IMR-90 (cell line): ENCODE measurements at regions not wholly inside any gene's neighbourhood (a gene's known extent, or its start where the extent isn't known, plus 50 kb on each side); places are given as distances from the start of the nearest gene placed in this dataset.

ENCODE experiments used
- ATAC-seq: fragments of 200-7000 bp; cut with Tn5 transposase; 2 replicates; pipeline ENCODE4 v1.9.1; 2020; ENCODE audit warnings: low read depth, mild to moderate bottlenecking, moderate library complexity
- BruUV-seq: library from RNA; stranded (reverse); fragments of 400-500 nt; replicated peaks from 2 replicates; lab custom pipeline; 2021; lab: Mats Ljungman, UMichigan
- CTCF ChIA-PET: fragments of 300-600 bp; formaldehyde crosslinking; extraction: SDS; loops from one replicate; lab custom pipeline; 2021; ENCODE audit warnings: antibody characterized with exemption; lab: Yijun Ruan, JAX
- POLR2A ChIA-PET: fragments of 300-600 bp; sonication (Branson Sonifier 250); formaldehyde crosslinking; loops from one replicate; lab custom pipeline; 2022; ENCODE audit warnings: antibody characterized with exemption; ENCODE audit not compliant: unreplicated experiment; lab: Charles Lee
- DNase-seq: peaks from one replicate; pipeline ENCODE4 v3.0.0; 2013
- H2AFZ ChIP-seq: replicated peaks from 2 replicates; pipeline ENCODE3; 2013; ENCODE audit warnings: low read length, mild to moderate bottlenecking; ENCODE audit not compliant: poor library complexity
- H2AK5ac ChIP-seq: 2 replicates; pipeline ENCODE4 v1.6.1; 2013; ENCODE audit warnings: low read depth, low read length, inconsistent platforms
- H2AK9ac ChIP-seq: replicated peaks from 2 replicates; pipeline ENCODE3; 2013; ENCODE audit warnings: mild to moderate bottlenecking, low read depth, low read length, moderate library complexity; ENCODE audit not compliant: poor library complexity
- H2BK120ac ChIP-seq: 2 replicates; pipeline ENCODE4 v1.6.1; 2013; ENCODE audit warnings: low read depth, low read length, inconsistent platforms
- H2BK15ac ChIP-seq: 3 replicates; pipeline ENCODE4 v1.6.1; 2013; ENCODE audit warnings: low read depth, low read length, inconsistent platforms
- H2BK20ac ChIP-seq: 2 replicates; pipeline ENCODE4 v1.6.1; 2013; ENCODE audit warnings: low read depth, mild to moderate bottlenecking, inconsistent platforms, low read length, moderate library complexity
- H2BK5ac ChIP-seq: 2 replicates; pipeline ENCODE4 v1.6.1; 2013; ENCODE audit warnings: mild to moderate bottlenecking, low read depth, low read length, inconsistent platforms; ENCODE audit not compliant: poor library complexity, severe bottlenecking
- H3K14ac ChIP-seq: replicated peaks from 2 replicates; pipeline ENCODE4 v1.6.1; 2013; ENCODE audit warnings: low read depth, low read length, inconsistent platforms
- H3K18ac ChIP-seq: 2 replicates; pipeline ENCODE4 v1.6.1; 2013; ENCODE audit warnings: low read depth, low read length, control low read depth
- H3K23ac ChIP-seq: 2 replicates; pipeline ENCODE4 v1.6.1; 2013; ENCODE audit warnings: low read depth, low read length, inconsistent platforms
- H3K27ac ChIP-seq: 2 replicates; pipeline ENCODE4 v1.5.1; 2013; ENCODE audit warnings: mild to moderate bottlenecking, control low read depth, low read length; ENCODE audit not compliant: insufficient read depth
- H3K27me3 ChIP-seq: 2 replicates; pipeline ENCODE4 v1.6.1; 2013; ENCODE audit warnings: low read length; ENCODE audit not compliant: control insufficient read depth, insufficient read depth
- H3K36me3 ChIP-seq: 2 replicates; pipeline ENCODE4 v1.6.1; 2013; ENCODE audit warnings: low read length, mixed read lengths; ENCODE audit not compliant: control insufficient read depth, insufficient read depth
- H3K4ac ChIP-seq: 2 replicates; pipeline ENCODE4 v1.6.1; 2013; ENCODE audit warnings: low read depth, low read length, inconsistent platforms
- H3K4me1 ChIP-seq: 2 replicates; pipeline ENCODE4 v1.6.1; 2013; ENCODE audit warnings: low read length, mixed read lengths; ENCODE audit not compliant: control insufficient read depth, insufficient read depth
- H3K4me2 ChIP-seq: 2 replicates; pipeline ENCODE4 v1.6.1; 2013; ENCODE audit warnings: low read depth, mild to moderate bottlenecking, control low read depth, low read length, moderate library complexity
- H3K4me3 ChIP-seq: 2 replicates; pipeline ENCODE4 v1.5.1; 2013; ENCODE audit warnings: low read depth, mild to moderate bottlenecking, control low read depth, low read length, moderate library complexity; ENCODE audit not compliant: insufficient read depth
- H3K56ac ChIP-seq: 2 replicates; pipeline ENCODE4 v1.6.1; 2013; ENCODE audit warnings: low read length, inconsistent platforms; ENCODE audit not compliant: insufficient read depth; ENCODE audit errors: extremely low read depth
- H3K79me1 ChIP-seq, 2 experiments: 2 replicates each; pipeline ENCODE4 v1.6.1; 2013; ENCODE audit warnings: low read length in 2 of 2, inconsistent platforms in 1 of 2, low read depth in 1 of 2
- H3K9ac ChIP-seq: 2 replicates; pipeline ENCODE4 v1.6.1; 2013; ENCODE audit warnings: low read depth, low read length, control low read depth
- H3K9me1 ChIP-seq: 2 replicates; pipeline ENCODE4 v1.6.1; 2013; ENCODE audit warnings: low read length, inconsistent platforms; ENCODE audit not compliant: insufficient read depth
- H3K9me3 ChIP-seq: 2 replicates; pipeline ENCODE4 v1.6.1; 2013; ENCODE audit warnings: low read length; ENCODE audit not compliant: control insufficient read depth, insufficient read depth
- H4K20me1 ChIP-seq: 2 replicates; pipeline ENCODE4 v1.6.1; 2013; ENCODE audit warnings: low read length, inconsistent platforms; ENCODE audit not compliant: insufficient read depth
- H4K5ac ChIP-seq: 2 replicates; pipeline ENCODE4 v1.6.1; 2013; ENCODE audit warnings: mild to moderate bottlenecking, low read depth, low read length, control low read depth
- H4K8ac ChIP-seq, 2 experiments: 2 replicates each; pipeline ENCODE4 v1.6.1; 2013; ENCODE audit warnings: low read depth in 2 of 2, low read length in 2 of 2, control low read depth in 1 of 2, inconsistent platforms in 1 of 2
- H4K91ac ChIP-seq: 2 replicates; pipeline ENCODE4 v1.6.1; 2013; ENCODE audit warnings: low read depth, low read length, inconsistent platforms; ENCODE audit not compliant: insufficient read depth
- BHLHE40 ChIP-seq: fragments of 150-350 bp; IDR thresholded peaks from 2 replicates; pipeline ENCODE4 v1.6.1; 2016; ENCODE audit warnings: mild to moderate bottlenecking, low read depth, low read length
- CEBPB ChIP-seq: IDR thresholded peaks from 2 replicates; pipeline ENCODE4 v1.6.1; 2012; ENCODE audit warnings: low read depth, low read length, improper control_type of control experiment
- CHD1 ChIP-seq: IDR thresholded peaks from 2 replicates; pipeline ENCODE4 v1.6.1; 2012; ENCODE audit warnings: low read depth, low read length, improper control_type of control experiment
- FOS ChIP-seq: fragments of 150-350 bp; IDR thresholded peaks from 2 replicates; pipeline ENCODE4 v1.6.1; 2016; ENCODE audit warnings: low read depth, low read length
- MAFK ChIP-seq: IDR thresholded peaks from 2 replicates; pipeline ENCODE4 v1.6.1; 2012; ENCODE audit warnings: low read depth, low read length, improper control_type of control experiment
- MAZ ChIP-seq: IDR thresholded peaks from 2 replicates; pipeline ENCODE4 v1.6.1; 2012; ENCODE audit warnings: low read depth, mild to moderate bottlenecking, low read length, improper control_type of control experiment, moderate library complexity, borderline replicate concordance
- MXI1 ChIP-seq: IDR thresholded peaks from 2 replicates; pipeline ENCODE4 v1.6.1; 2012; ENCODE audit warnings: low read depth, mild to moderate bottlenecking, low read length, moderate library complexity, borderline replicate concordance
- NFE2L2 ChIP-seq: fragments of 150-350 bp; IDR thresholded peaks from 2 replicates; pipeline ENCODE4 v1.6.1; 2016; ENCODE audit warnings: low read depth, mild to moderate bottlenecking, low read length
- POLR2A ChIP-seq: IDR thresholded peaks from 2 replicates; pipeline ENCODE4 v1.6.1; 2012; ENCODE audit warnings: mild to moderate bottlenecking, low read depth, low read length
- RAD21 ChIP-seq: IDR thresholded peaks from 2 replicates; pipeline ENCODE4 v1.6.1; 2012; ENCODE audit warnings: low read length, improper control_type of control experiment
- RCOR1 ChIP-seq: IDR thresholded peaks from 2 replicates; pipeline ENCODE4 v1.6.1; 2012; ENCODE audit warnings: mild to moderate bottlenecking, low read length, improper control_type of control experiment; ENCODE audit not compliant: insufficient replicate concordance
- RFX5 ChIP-seq: IDR thresholded peaks from 2 replicates; pipeline ENCODE4 v1.8.0; 2012; ENCODE audit warnings: low read depth, mild to moderate bottlenecking, low read length, moderate library complexity
- SMC3 ChIP-seq: fragments of 150-350 bp; IDR thresholded peaks from 2 replicates; pipeline ENCODE4 v1.6.1; 2016; ENCODE audit warnings: low read depth, mild to moderate bottlenecking, antibody characterized with exemption, low read length, moderate library complexity
- WGBS, 2 experiments: methylation state at CpG; one replicate each; pipeline versions ENCODE4 v1.1.5 to v1.1.7; 2013; ENCODE audit warnings: missing lambda C conversion rate in 2 of 2; ENCODE audit not compliant: insufficient read length in 1 of 2; ENCODE audit errors: extremely low coverage in 2 of 2; 5-methylcytosine and 5-hydroxymethylcytosine counted together
- dilution Hi-C: fragments of 300-500 bp; cut with HindIII; formaldehyde crosslinking; loops from one replicate; pipeline ENCODE4 v1.14.3; 2018; ENCODE audit warnings: low sequenced_read_pairs; ENCODE audit not compliant: unreplicated experiment
- in situ Hi-C: fragments of 300-500 bp; cut with MboI; formaldehyde crosslinking; loops from 3 replicates; pipeline ENCODE4 v1.14.3; 2019; ENCODE audit warnings: low sequenced_read_pairs, inconsistent platforms, mixed read lengths
- intact Hi-C: fragments of 100-400 bp; cut with micrococcal nuclease; formaldehyde crosslinking; loops from 2 replicates; pipeline ENCODE4 v1.10.0; 2022
- TF ChIP-seq, protein P1 (sequence below): fragments of 150-350 bp; IDR thresholded peaks from 2 replicates; pipeline ENCODE4 v1.6.1; 2016; ENCODE audit warnings: low read depth, mild to moderate bottlenecking, low read length, moderate library complexity, borderline replicate concordance
- TF ChIP-seq, protein P2 (sequence below): conservative IDR thresholded peaks from 2 replicates; pipeline ENCODE4 v1.5.1; 2012; ENCODE audit warnings: mild to moderate bottlenecking, low read depth, low read length, improper control_type of control experiment
- TF ChIP-seq, protein P3 (sequence below): fragments of 150-350 bp; IDR thresholded peaks from 2 replicates; pipeline ENCODE4 v1.6.1; 2017; ENCODE audit warnings: mild to moderate bottlenecking, antibody characterized with exemption, low read length, low read depth

DNA sequence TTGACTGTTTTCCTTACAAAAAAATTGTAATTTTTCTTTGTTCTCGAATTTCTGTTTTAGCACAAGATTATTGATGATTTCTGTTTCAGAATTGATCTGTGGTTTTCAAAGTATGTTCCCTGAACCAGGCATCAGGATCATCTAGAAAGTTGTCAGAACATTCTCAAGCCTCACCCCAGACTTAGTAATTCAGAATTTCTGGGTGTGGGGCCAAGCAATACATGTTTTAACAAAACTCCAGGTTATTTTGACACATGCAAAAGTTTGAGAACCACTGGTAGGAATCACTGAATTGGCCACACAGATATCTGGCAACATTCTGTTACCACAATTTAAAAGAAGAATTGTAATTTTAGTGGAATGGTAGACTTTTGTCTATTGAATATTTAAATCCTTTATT, 1173.9 kb upstream of the LRRTM3 start:
- Histone ChIP-seq H3K9me1 (no peaks in the 10 kb centered on the region), H2BK120ac (no peak overlapping the region), H3K23ac (no peak overlapping the region), H4K8ac (no peak overlapping the region), H3K4me2 (no peak overlapping the region), H3K36me3 (no peaks in the 10 kb centered on the region), H3K56ac (no peak overlapping the region), H2BK20ac (no peak overlapping the region), H4K20me1 (no peaks in the 10 kb centered on the region), H4K5ac (no peak overlapping the region), H2BK5ac (no peak overlapping the region), H3K27ac (no peak overlapping the region), H3K4me3 (no peak overlapping the region), H4K91ac (no peak overlapping the region), H3K4me1 (no peaks in the 10 kb centered on the region), H2BK15ac (no peak overlapping the region), H3K79me1 (no peaks in the 10 kb centered on the region), H3K14ac (no peak overlapping the region), H2AK5ac (no peak overlapping the region), H3K27me3 (no peaks in the 10 kb centered on the region), H3K9ac (no peak overlapping the region), H3K18ac (no peak overlapping the region), H3K4ac (no peak overlapping the region), H3K9me3 (no peaks in the 10 kb centered on the region), H2AK9ac (no peak overlapping the region), H2AFZ (no peak overlapping the region)
- ChIA-PET POLR2A (no interaction called here), CTCF (no interaction called here)
- no TSS peak for BruUV-seq
- no CpG with 5 or more reads among the region's 1 CpG for WGBS, 2 experiments
- no peak for DNase-seq
- in situ Hi-C loops (no loop called here), dilution Hi-C loops (no loop called here), intact Hi-C loops (no loop called here)
- TF ChIP-seq POLR2A, result no peak
- TF ChIP-seq, protein P1, sequence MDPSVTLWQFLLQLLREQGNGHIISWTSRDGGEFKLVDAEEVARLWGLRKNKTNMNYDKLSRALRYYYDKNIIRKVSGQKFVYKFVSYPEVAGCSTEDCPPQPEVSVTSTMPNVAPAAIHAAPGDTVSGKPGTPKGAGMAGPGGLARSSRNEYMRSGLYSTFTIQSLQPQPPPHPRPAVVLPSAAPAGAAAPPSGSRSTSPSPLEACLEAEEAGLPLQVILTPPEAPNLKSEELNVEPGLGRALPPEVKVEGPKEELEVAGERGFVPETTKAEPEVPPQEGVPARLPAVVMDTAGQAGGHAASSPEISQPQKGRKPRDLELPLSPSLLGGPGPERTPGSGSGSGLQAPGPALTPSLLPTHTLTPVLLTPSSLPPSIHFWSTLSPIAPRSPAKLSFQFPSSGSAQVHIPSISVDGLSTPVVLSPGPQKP, result no peak
- no peak for TF ChIP-seq RAD21
- TF ChIP-seq, protein P2, sequence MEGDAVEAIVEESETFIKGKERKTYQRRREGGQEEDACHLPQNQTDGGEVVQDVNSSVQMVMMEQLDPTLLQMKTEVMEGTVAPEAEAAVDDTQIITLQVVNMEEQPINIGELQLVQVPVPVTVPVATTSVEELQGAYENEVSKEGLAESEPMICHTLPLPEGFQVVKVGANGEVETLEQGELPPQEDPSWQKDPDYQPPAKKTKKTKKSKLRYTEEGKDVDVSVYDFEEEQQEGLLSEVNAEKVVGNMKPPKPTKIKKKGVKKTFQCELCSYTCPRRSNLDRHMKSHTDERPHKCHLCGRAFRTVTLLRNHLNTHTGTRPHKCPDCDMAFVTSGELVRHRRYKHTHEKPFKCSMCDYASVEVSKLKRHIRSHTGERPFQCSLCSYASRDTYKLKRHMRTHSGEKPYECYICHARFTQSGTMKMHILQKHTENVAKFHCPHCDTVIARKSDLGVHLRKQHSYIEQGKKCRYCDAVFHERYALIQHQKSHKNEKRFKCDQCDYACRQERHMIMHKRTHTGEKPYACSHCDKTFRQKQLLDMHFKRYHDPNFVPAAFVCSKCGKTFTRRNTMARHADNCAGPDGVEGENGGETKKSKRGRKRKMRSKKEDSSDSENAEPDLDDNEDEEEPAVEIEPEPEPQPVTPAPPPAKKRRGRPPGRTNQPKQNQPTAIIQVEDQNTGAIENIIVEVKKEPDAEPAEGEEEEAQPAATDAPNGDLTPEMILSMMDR, result no peak
- no peak for TF ChIP-seq RFX5
- TF ChIP-seq MAZ, result no peak
- no peak for TF ChIP-seq SMC3
- no peak for TF ChIP-seq NFE2L2
- TF ChIP-seq RCOR1, result no peak
- TF ChIP-seq CEBPB, result no peak
- no peak for TF ChIP-seq MXI1
- no peak for TF ChIP-seq FOS
- TF ChIP-seq, protein P3, sequence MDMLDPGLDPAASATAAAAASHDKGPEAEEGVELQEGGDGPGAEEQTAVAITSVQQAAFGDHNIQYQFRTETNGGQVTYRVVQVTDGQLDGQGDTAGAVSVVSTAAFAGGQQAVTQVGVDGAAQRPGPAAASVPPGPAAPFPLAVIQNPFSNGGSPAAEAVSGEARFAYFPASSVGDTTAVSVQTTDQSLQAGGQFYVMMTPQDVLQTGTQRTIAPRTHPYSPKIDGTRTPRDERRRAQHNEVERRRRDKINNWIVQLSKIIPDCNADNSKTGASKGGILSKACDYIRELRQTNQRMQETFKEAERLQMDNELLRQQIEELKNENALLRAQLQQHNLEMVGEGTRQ, result no peak
- TF ChIP-seq BHLHE40, result no peak
- no peak for TF ChIP-seq CHD1
- no peak for TF ChIP-seq MAFK
- ATAC-seq, result no peak
